ENCODE measurements at regions not wholly inside any gene's neighbourhood (a gene's known extent, or its start where the extent isn't known, plus 50 kb on each side); places are given as distances from the start of the nearest gene placed in this dataset.
"Not testable (repeated sequence)": the region's sequence is repeated elsewhere in the genome, so short reads cannot be mapped to it uniquely, and the experiment has no call there.

DNA sequence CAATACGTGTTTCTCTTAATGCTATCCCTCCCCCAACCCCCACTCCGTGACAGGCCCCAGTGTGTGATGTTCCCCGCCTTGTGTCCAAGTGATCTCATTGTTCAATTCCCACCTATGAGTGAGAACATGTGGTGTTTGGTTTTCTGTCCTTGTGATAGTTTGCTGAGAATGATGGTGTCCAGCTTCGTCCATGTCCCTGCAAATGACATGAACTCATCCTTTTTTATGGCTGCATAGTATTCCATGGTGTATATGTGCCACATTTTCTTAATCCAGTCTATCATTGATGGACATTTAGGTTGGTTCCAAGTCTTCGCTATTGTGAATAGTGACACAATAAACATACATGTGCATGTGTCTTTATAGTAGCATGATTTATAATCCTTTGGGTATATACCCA is 52.5 kb downstream of the KIAA0408 start:
- H3K27me3 ChIP-seq (ENCODE audit: low read depth); H3K27ac ChIP-seq; H3K9me3 ChIP-seq; H3K36me3 ChIP-seq; DNase-seq; ATAC-seq; H3K4me3 ChIP-seq; intact Hi-C loops (cut with DNase I); H3K4me1 ChIP-seq: not testable (repeated sequence)

DNA sequence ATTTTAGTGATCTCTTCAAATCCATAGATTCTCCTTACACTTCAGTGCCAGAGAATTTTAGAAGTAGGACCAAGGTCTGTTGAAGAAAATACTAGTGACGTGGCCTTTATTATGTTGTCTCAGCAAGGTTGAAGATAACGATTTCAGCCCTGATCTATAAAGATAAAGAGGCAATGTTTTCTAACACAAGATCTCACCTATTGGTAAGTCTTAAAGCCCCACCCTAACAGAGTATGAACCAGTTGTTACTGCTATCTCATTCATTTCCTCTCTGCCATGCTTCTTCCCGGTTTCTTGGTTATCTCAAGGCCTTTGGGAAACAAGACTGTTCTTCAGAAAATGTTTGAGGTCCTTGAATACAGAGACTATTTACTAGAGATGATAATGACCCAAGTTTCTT is 53.1 kb downstream of the KIAA0408 start:
- Histone ChIP-seq H3K4me1 (no peaks in the 10 kb centered on the region), H3K27ac (no peak overlapping the region), H3K9me3 (no peaks in the 10 kb centered on the region), H3K27me3 (ENCODE audit: low read depth) (no peaks in the 10 kb centered on the region), H3K36me3 (no peaks in the 10 kb centered on the region), H3K4me3 (no peak overlapping the region)
- intact Hi-C loops (cut with DNase I), result no loop called here
- ATAC-seq, result no peak
- no peak for DNase-seq
- TF ChIP-seq CTCF (IDR thresholded peaks at IDR 0.05), result no peak

- Histone ChIP-seq H3K9me3 (no peaks in the 10 kb centered on the region), H3K36me3 (no peaks in the 10 kb centered on the region), H3K4me3 (no peak overlapping the region), H3K27me3 (ENCODE audit: low read depth) (no peaks in the 10 kb centered on the region), H3K27ac (no peak overlapping the region), H3K4me1 (no peaks in the 10 kb centered on the region)
- ATAC-seq, result peak; percentile 56 to 64
- no peak for TF ChIP-seq CTCF (IDR thresholded peaks at IDR 0.05)
- intact Hi-C loops (cut with DNase I), result no loop called here
- DNase-seq, result no peak
These were observed 54.5 kb downstream of the KIAA0408 start for GRCh38 chr6:127404594-127405178.

- intact Hi-C loops (cut with DNase I), result no loop called here
- Histone ChIP-seq H3K4me3 (no peak overlapping the region), H3K36me3 (no peaks in the 10 kb centered on the region), H3K4me1 (no peaks in the 10 kb centered on the region), H3K9me3 (no peaks in the 10 kb centered on the region), H3K27ac (no peak overlapping the region), H3K27me3 (ENCODE audit: low read depth) (no peaks in the 10 kb centered on the region)
- ATAC-seq (no peak), DNase-seq (no peak)
- TF ChIP-seq CTCF (IDR thresholded peaks at IDR 0.05), result no peak
These were observed 55.1 kb downstream of the KIAA0408 start for GRCh38 chr6:127404133-127404532.

DNA sequence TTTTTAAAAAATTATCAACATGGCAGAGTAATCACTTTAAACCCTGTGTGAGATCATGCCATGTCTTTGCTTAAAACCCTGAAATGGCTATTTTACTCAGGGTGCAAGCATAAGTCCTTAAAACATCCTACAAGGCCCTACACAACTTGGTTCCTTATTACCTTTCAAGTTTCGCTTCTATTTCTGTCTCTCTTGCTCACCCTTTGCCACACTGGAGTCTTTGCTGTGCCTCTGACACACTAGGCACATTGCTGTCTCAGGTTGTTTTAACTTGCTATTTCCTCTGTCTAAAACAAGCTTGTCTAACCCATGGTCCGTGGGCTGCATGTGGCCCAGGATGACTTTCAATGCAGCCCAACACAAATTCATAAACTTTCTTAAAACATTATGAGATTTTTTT is 55.6 kb downstream of the KIAA0408 start:
- DNase-seq (no peak), ATAC-seq (peak; percentile 39 to 68)
- no peaks in the 10 kb centered on the region for H3K4me1 ChIP-seq
- H3K4me3 ChIP-seq, result no peak overlapping the region
- no peaks in the 10 kb centered on the region for H3K9me3 ChIP-seq
- intact Hi-C loops (cut with DNase I), result no loop called here
- no peaks in the 10 kb centered on the region for H3K36me3 ChIP-seq
- no peak overlapping the region for H3K27ac ChIP-seq
- H3K27me3 ChIP-seq (ENCODE audit: low read depth), result no peaks in the 10 kb centered on the region
- TF ChIP-seq CTCF (IDR thresholded peaks at IDR 0.05), result no peak

- Histone ChIP-seq H3K4me3 (no peak overlapping the region), H3K36me3 (no peaks in the 10 kb centered on the region), H3K27me3 (ENCODE audit: low read depth) (no peaks in the 10 kb centered on the region), H3K9me3 (no peaks in the 10 kb centered on the region), H3K4me1 (no peaks in the 10 kb centered on the region), H3K27ac (no peak overlapping the region)
- intact Hi-C loops (cut with DNase I), result no loop called here
- no peak for ATAC-seq
- DNase-seq, result no peak
- TF ChIP-seq CTCF (IDR thresholded peaks at IDR 0.05), result no peak
These were observed 56.1 kb downstream of the KIAA0408 start for GRCh38 chr6:127402890-127403617.
